Stomach (tissue), 4 donors: ENCODE measurements at regions not wholly inside any gene's neighbourhood (a gene's known extent, or its start where the extent isn't known, plus 50 kb on each side); places are given as distances from the start of the nearest gene placed in this dataset.

Experiments used
- CTCF ChIP-seq, 7 experiments: fragments of 450-650 bp in 4 of 7; fragments of 200-600 bp in 3 of 7; sonication (generic) in 3 of 7; IDR thresholded peaks; one replicate each; pipeline ENCODE4 v1.5.1; 2016 to 2019; ENCODE audit warnings: antibody characterized with exemption in 7 of 7, control low read depth in 2 of 7, mild to moderate bottlenecking in 1 of 7
- EP300 ChIP-seq: sonication (generic); formaldehyde crosslinking; IDR thresholded peaks from one replicate; pipeline ENCODE4 v1.6.1; 2017; ENCODE audit warnings: antibody characterized with exemption

DNA sequence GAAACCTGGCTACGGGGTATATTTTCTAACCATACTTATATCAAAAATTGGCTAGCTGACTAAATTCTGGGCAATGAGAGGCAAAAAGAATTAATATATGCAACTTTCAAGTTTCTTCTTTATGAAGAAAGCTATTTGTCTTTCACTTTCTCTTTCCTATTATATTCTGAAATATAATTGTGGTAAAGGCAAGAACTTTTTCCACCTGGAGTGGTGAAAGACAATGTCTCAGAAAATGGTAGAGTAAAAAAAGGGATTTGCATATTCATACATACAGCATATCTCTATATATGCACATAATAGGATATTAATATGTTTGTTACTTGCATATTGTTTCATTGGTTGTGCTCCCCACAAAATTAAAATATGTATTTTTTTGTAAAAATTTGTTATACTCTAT is 793.8 kb downstream of the PLA2G4A start:
- no peak for TF ChIP-seq CTCF (IDR thresholded peaks at IDR 0.05)
- no peak for TF ChIP-seq EP300
